GM12878 (cell line): ENCODE measurements at regions not wholly inside any gene's neighbourhood (a gene's known extent, or its start where the extent isn't known, plus 50 kb on each side); places are given as distances from the start of the nearest gene placed in this dataset.

Experiments used
- ATAC-seq: fragments of 200-7000 bp; cut with Tn5 transposase; 3 replicates; pipeline ENCODE4 v1.9.1; 2020; ENCODE audit warnings: mild to moderate bottlenecking, moderate library complexity
- BruUV-seq: library from RNA; stranded (reverse); fragments of 400-500 nt; replicated peaks from 2 replicates; lab custom pipeline; 2021; lab: Mats Ljungman, UMichigan
- CTCF ChIA-PET: fragments of 300-600 bp; sonication (Branson Sonifier 250); formaldehyde crosslinking; extraction: SDS; loops from one replicate; lab custom pipeline; 2021; ENCODE audit warnings: inconsistent platforms; lab: Yijun Ruan, JAX
- POLR2A ChIA-PET: fragments of 350-600 bp; formaldehyde crosslinking; extraction: SDS; loops from one replicate; lab custom pipeline; 2021; ENCODE audit warnings: inconsistent platforms; lab: Charles Lee
- RAD21 ChIA-PET: fragments of 300-600 bp; sonication (Branson Sonifier 250); formaldehyde crosslinking; loops from one replicate; lab custom pipeline; 2023; ENCODE audit warnings: antibody characterized with exemption; ENCODE audit not compliant: unreplicated experiment; lab: Charles Lee
- SMC1A ChIA-PET: fragments of 300-600 bp; sonication (Branson Sonifier 250); formaldehyde crosslinking; loops from one replicate; lab custom pipeline; 2023; ENCODE audit not compliant: unreplicated experiment, uncharacterized antibody; lab: Charles Lee
- DNase-seq: peaks from one replicate; pipeline ENCODE4 v3.0.0-alpha.2; 2011; ENCODE audit warnings: low read depth, low spot score
- FAIRE-seq: peaks from 3 replicates; lab custom pipeline; 2011; peaks lifted over from hg19 to GRCh38; lab: Jason Lieb, UNC
- H2AFZ ChIP-seq: 2 replicates; pipeline ENCODE4 v1.6.0; 2011; ENCODE audit warnings: low read depth, low read length, control low read depth; ENCODE audit not compliant: control insufficient read depth
- H3K27ac ChIP-seq: 2 replicates; pipeline ENCODE4 v1.5.1; 2011; ENCODE audit warnings: control low read depth; ENCODE audit not compliant: control insufficient read depth, insufficient read depth
- H3K27me3 ChIP-seq, 2 experiments: replicated peaks in 1 of 2; 2 replicates each; pipeline versions ENCODE4 v1.6.0 to v1.6.1; 2011; ENCODE audit warnings: low read length in 1 of 2; ENCODE audit not compliant: control insufficient read depth in 2 of 2, insufficient read depth in 2 of 2
- H3K36me3 ChIP-seq, 2 experiments: 2 replicates each; pipeline ENCODE4 v1.5.1; 2011; ENCODE audit warnings: low read length in 1 of 2; ENCODE audit not compliant: control insufficient read depth in 2 of 2, insufficient read depth in 2 of 2
- H3K4me1 ChIP-seq: 2 replicates; pipeline ENCODE4 v1.6.1; 2011; ENCODE audit warnings: mild to moderate bottlenecking, low read length, moderate library complexity, mixed read lengths; ENCODE audit not compliant: control insufficient read depth, insufficient read depth
- H3K4me2 ChIP-seq: 2 replicates; pipeline ENCODE4 v1.6.0; 2011; ENCODE audit warnings: control low read depth; ENCODE audit not compliant: control insufficient read depth, insufficient read depth
- H3K4me3 ChIP-seq: fragments of 200-600 bp; sonication (generic); 2 replicates; pipeline ENCODE4 v1.5.1; 2016
- H3K79me2 ChIP-seq: 2 replicates; pipeline ENCODE4 v1.6.0; 2011; ENCODE audit warnings: low read length; ENCODE audit not compliant: control insufficient read depth, insufficient read depth
- H3K9ac ChIP-seq: 2 replicates; pipeline ENCODE4 v1.8.0; 2011; ENCODE audit warnings: low read length, control low read depth, mixed read lengths; ENCODE audit not compliant: control insufficient read depth, insufficient read depth
- H3K9me3 ChIP-seq: replicated peaks from 3 replicates; pipeline ENCODE4 v1.5.1; 2011; ENCODE audit warnings: mild to moderate bottlenecking, low read length; ENCODE audit not compliant: control insufficient read depth, insufficient read depth
- H4K20me1 ChIP-seq: 2 replicates; pipeline ENCODE4 v1.6.0; 2011; ENCODE audit not compliant: control insufficient read depth, insufficient read depth
- ATF3 ChIP-seq: IDR thresholded peaks from 2 replicates; pipeline ENCODE4 v1.6.1; 2011; ENCODE audit warnings: low read depth, mild to moderate bottlenecking, low read length, moderate library complexity, borderline replicate concordance; ENCODE audit errors: extremely low read depth
- ETV6 ChIP-seq, 2 experiments: fragments of 450-650 bp in 1 of 2; IDR thresholded peaks in 1 of 2; conservative IDR thresholded peaks in 1 of 2; 2 replicates each; pipeline ENCODE4 v1.6.1; 2014; ENCODE audit warnings: antibody characterized with exemption in 1 of 2, borderline replicate concordance in 1 of 2, low read depth in 1 of 2, mild to moderate bottlenecking in 1 of 2, moderate library complexity in 1 of 2
- HCFC1 ChIP-seq: fragments of 150-350 bp; IDR thresholded peaks from 2 replicates; pipeline ENCODE4 v1.6.1; 2014; ENCODE audit warnings: low read length
- HDAC2 ChIP-seq: fragments of 200-600 bp; sonication (generic); IDR thresholded peaks from 2 replicates; pipeline ENCODE4 v1.6.1; 2017
- JUNB ChIP-seq: IDR thresholded peaks from 2 replicates; pipeline ENCODE4 v1.6.1; 2016; ENCODE audit warnings: antibody characterized with exemption, mild to moderate bottlenecking
- MTA2 ChIP-seq: fragments of 450-650 bp; IDR thresholded peaks from 2 replicates; pipeline ENCODE4 v1.6.1; 2016; ENCODE audit warnings: low read depth, mild to moderate bottlenecking, moderate library complexity
- TBL1XR1 ChIP-seq: IDR thresholded peaks from 2 replicates; pipeline ENCODE4 v1.6.1; 2012; ENCODE audit warnings: low read depth, low read length, improper control_type of control experiment
- WGBS: methylation state at CpG from one replicate; pipeline ENCODE4 v1.1.6; 2016; ENCODE audit warnings: low lambda C conversion rate; ENCODE audit not compliant: insufficient replicate concordance, insufficient coverage; ENCODE audit errors: missing lambda C conversion rate; 5-methylcytosine and 5-hydroxymethylcytosine counted together
- in situ Hi-C: fragments of 300-500 bp; cut with MboI; formaldehyde crosslinking; loops from 9 replicates; pipeline ENCODE4 v1.14.3; 2018; ENCODE audit warnings: mixed read lengths
- intact Hi-C: fragments of 100-400 bp; cut with micrococcal nuclease; formaldehyde crosslinking; loops from one replicate; pipeline ENCODE4 v1.14.2; 2022; ENCODE audit not compliant: unreplicated experiment

DNA sequence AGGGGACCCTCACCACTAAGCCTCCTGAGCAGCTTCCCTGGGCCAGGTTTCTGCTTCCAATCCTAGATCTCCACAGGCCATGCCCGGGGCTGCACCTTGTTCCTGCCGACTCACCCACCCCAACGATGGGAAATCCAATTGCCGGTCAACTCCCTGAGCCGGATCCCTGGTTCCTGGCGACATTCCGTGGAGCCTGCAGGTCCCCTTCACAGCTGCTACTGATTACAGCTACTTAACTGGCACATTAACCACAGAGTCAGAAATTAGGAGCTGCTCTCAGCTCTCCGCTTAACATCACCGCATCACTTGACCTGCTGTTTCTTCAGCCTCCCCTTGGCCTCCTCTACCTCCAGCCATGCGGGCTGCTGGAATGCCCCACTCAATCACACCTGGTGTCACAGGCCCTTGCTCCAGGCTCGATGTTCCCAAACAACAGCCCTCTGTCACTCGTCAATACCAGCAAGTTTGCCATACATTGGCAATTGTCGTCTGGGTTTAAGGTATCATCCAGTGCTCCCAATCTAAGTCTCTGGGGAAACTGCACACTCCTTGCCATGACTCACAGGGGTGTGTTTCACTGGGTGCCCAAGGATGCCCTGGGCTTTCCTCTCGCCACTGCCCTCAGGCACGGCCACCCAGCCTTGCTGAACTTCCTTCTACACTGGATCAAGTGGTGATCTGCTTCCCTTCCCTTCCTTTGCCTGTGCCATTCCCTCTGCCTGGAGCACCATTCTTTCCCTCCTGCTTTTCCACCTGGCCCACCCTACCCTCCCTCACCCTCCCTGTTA lies 181.0 kb downstream of the MN1 start:
- TF ChIP-seq MTA2 (no peak), JUNB (no peak), TBL1XR1 (no peak), ETV6 (conservative IDR thresholded peaks at IDR 0.05 in 1 of 2, IDR thresholded peaks at IDR 0.05 in 1 of 2; ENCODE audit: borderline replicate concordance in 1 of 2, low read depth in 1 of 2) (no peak), ATF3 (no peak), HCFC1 (no peak), HDAC2 (no peak)
- H3K27ac ChIP-seq, result no peak overlapping the region
- H3K27me3 ChIP-seq, result no peaks in the 10 kb centered on the region; a peak in 1 of 4 replicates
- no peaks in the 10 kb centered on the region for H3K4me1 ChIP-seq
- in situ Hi-C loops, result no loop called here
- BruUV-seq, result no TSS peak
- intact Hi-C loops, result no loop called here
- no peaks in the 10 kb centered on the region for H3K79me2 ChIP-seq
- FAIRE-seq (no peak), ATAC-seq (no peak), DNase-seq (no peak)
- H3K36me3 ChIP-seq, result no peaks in the 10 kb centered on the region
- ChIA-PET RAD21 (no interaction called here), SMC1A (no interaction called here), CTCF (no interaction called here), POLR2A (no interaction called here)
- 30% methylated on average over 14 of the region's 15 CpGs for WGBS
- H3K9me3 ChIP-seq, result no peaks in the 10 kb centered on the region
- no peak overlapping the region for H3K4me2 ChIP-seq
- H3K4me3 ChIP-seq, result no peak overlapping the region
- H3K9ac ChIP-seq, result no peak overlapping the region
- no peak overlapping the region for H2AFZ ChIP-seq
- H4K20me1 ChIP-seq, result no peaks in the 10 kb centered on the region
